T-cell (primary cell): ENCODE measurements at regions not wholly inside any gene's neighbourhood (a gene's known extent, or its start where the extent isn't known, plus 50 kb on each side); places are given as distances from the start of the nearest gene placed in this dataset.

Experiments
- ATAC-seq, 4 experiments: fragments of 200-7000 bp in 3 of 4; fragments of 150-1000 bp in 1 of 4; cut with Tn5 transposase; replicated peaks in 1 of 4; 1 replicate in 3 of 4; 2 replicates in 1 of 4; pipeline ENCODE4 v1.10.0; 2021; ENCODE audit warnings: moderate library complexity in 3 of 4, mild to moderate bottlenecking in 2 of 4, moderate number of reproducible peaks in 1 of 4
- CTCF ChIA-PET, 2 donors: fragments of 300-600 bp; sonication (Branson Sonifier 250); formaldehyde crosslinking; loops; one replicate each; lab custom pipeline; 2022; ENCODE audit warnings: antibody characterized with exemption in 2 of 2; lab: Charles Lee
- POLR2A ChIA-PET, 2 donors: fragments of 300-600 bp; sonication (Branson Sonifier 250); formaldehyde crosslinking; loops; one replicate each; lab custom pipeline; 2022; ENCODE audit warnings: antibody characterized with exemption in 2 of 2; lab: Charles Lee
- DNase-seq, 35 experiments: peaks; one replicate each; pipeline versions ENCODE4 v3.0.0 to v3.0.0-alpha.2; 2013 to 2023
- H3K27ac ChIP-seq: one replicate; pipeline ENCODE4 v1.5.1; 2013; ENCODE audit warnings: low read length
- H3K27me3 ChIP-seq, 2 experiments: replicated peaks in 1 of 2; 1 replicate in 1 of 2; 2 replicates in 1 of 2; pipeline versions ENCODE4 v1.6.1 to v1.7.0; 2013; ENCODE audit warnings: low read length in 1 of 2, mixed read lengths in 1 of 2; ENCODE audit not compliant: control insufficient read depth in 2 of 2, insufficient read depth in 2 of 2; ENCODE audit errors: extremely low read depth in 1 of 2
- H3K36me3 ChIP-seq, 2 donors: 1 replicate in 1 of 2; 2 replicates in 1 of 2; pipeline versions ENCODE4 v1.6.1 to v1.7.0; 2013; ENCODE audit warnings: low read length in 1 of 2; ENCODE audit not compliant: control insufficient read depth in 2 of 2, insufficient read depth in 1 of 2; ENCODE audit errors: extremely low read depth in 1 of 2
- H3K4me1 ChIP-seq, 2 experiments: 1 replicate in 1 of 2; 2 replicates in 1 of 2; pipeline versions ENCODE4 v1.6.1 to v1.7.0; 2013; ENCODE audit warnings: low read length in 2 of 2, mixed read lengths in 1 of 2; ENCODE audit not compliant: insufficient read depth in 2 of 2, control insufficient read depth in 1 of 2; ENCODE audit errors: extremely low read depth in 1 of 2
- H3K4me3 ChIP-seq, 2 donors: 1 replicate in 1 of 2; 2 replicates in 1 of 2; pipeline versions ENCODE4 v1.5.1 to v1.7.0; 2013; ENCODE audit warnings: mild to moderate bottlenecking in 2 of 2, low read length in 1 of 2, moderate library complexity in 1 of 2; ENCODE audit not compliant: control insufficient read depth in 1 of 2; ENCODE audit errors: extremely low read depth in 1 of 2
- H3K9me3 ChIP-seq: 2 replicates; pipeline ENCODE4 v1.7.0; 2013
- H3K27ac Mint-ChIP-seq, 2 donors: one replicate each; pipeline ENCODE4 v1.8.0; 2020 to 2021; ENCODE audit warnings: mild to moderate bottlenecking in 2 of 2, mixed read lengths in 2 of 2
- H3K27me3 Mint-ChIP-seq, 2 donors: one replicate each; pipeline ENCODE4 v1.8.0; 2021 to 2022; ENCODE audit warnings: mixed read lengths in 2 of 2
- H3K36me3 Mint-ChIP-seq: one replicate; pipeline ENCODE4 v1.8.0; 2021; ENCODE audit warnings: mixed read lengths
- H3K4me1 Mint-ChIP-seq, 3 donors: one replicate each; pipeline ENCODE4 v1.8.0; 2020 to 2022; ENCODE audit warnings: mixed read lengths in 3 of 3, mild to moderate bottlenecking in 1 of 3
- H3K4me3 Mint-ChIP-seq, 3 donors: one replicate each; pipeline ENCODE4 v1.8.0; 2020 to 2022; ENCODE audit warnings: mild to moderate bottlenecking in 3 of 3, mixed read lengths in 3 of 3, moderate library complexity in 3 of 3
- H3K9me3 Mint-ChIP-seq, 3 donors: one replicate each; pipeline ENCODE4 v1.8.0; 2020 to 2022; ENCODE audit warnings: mixed read lengths in 3 of 3
- WGBS: methylation state at CpG from one replicate; pipeline ENCODE4 v1.1.5; 2013; ENCODE audit warnings: missing lambda C conversion rate; ENCODE audit not compliant: insufficient coverage; 5-methylcytosine and 5-hydroxymethylcytosine counted together

DNA sequence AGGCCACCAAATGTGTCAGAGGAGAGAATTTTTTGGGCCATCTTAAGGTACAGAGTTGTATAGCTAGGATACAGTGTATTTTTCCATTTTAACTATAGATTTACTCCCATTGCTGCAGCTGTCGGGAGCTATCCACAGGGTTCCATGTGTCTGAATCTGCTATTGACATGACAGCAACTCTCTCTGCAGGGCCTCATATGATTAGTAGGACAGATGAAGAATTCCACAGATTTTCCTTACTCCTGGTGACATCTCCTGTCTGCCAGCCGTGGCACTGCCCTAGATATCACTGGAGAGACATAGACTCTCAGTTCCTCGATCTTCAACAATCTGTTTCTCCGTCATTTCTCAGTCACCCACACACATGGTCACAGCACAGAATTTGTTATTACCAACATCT lies 86.5 kb downstream of the SPCS3 start:
- CTCF ChIA-PET, result no interaction called here
- Histone ChIP-seq H3K9me3 (no peaks in the 10 kb centered on the region), H3K27ac (no peak overlapping the region), H3K4me1 (no peaks in the 10 kb centered on the region), H3K36me3 (no peaks in the 10 kb centered on the region), H3K4me3 (no peak overlapping the region), H3K27me3 (no peaks in the 10 kb centered on the region)
- DNase-seq, result no peak
- H3K4me3 Mint-ChIP-seq, result no peak overlapping the region
- POLR2A ChIA-PET, result no interaction called here
- no peaks in the 10 kb centered on the region for H3K4me1 Mint-ChIP-seq
- no peaks in the 10 kb centered on the region for H3K27me3 Mint-ChIP-seq
- ATAC-seq, result no peak
- H3K27ac Mint-ChIP-seq, result no peak overlapping the region
- 91% methylated on average over 4 of the region's 4 CpGs for WGBS
- peaks cover 0 to 3% (median 2%) of the 10 kb centered on the region in 3 donors for H3K9me3 Mint-ChIP-seq
- H3K36me3 Mint-ChIP-seq, result no peaks in the 10 kb centered on the region

DNA sequence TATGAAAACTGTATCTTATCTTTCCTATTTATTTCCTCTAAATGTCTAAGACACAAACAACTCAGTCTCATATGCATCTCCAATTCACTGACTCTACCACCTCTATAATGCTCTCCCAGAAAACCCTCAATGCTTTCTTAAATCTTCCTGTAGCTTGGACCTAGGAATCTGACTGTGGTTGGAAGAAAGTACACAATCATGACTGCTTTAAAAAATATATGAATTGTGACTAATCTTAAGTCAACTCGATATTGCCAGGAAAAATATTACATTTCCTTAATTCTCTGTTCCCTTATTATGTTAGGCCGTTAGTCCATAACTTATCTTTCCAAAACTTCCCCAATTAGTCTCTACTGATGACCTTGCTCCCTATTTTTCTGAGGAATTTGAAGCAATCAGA lies 87.0 kb downstream of the SPCS3 start:
- H3K27me3 Mint-ChIP-seq, result no peaks in the 10 kb centered on the region
- ChIA-PET CTCF (no interaction called here), POLR2A (no interaction called here)

DNA sequence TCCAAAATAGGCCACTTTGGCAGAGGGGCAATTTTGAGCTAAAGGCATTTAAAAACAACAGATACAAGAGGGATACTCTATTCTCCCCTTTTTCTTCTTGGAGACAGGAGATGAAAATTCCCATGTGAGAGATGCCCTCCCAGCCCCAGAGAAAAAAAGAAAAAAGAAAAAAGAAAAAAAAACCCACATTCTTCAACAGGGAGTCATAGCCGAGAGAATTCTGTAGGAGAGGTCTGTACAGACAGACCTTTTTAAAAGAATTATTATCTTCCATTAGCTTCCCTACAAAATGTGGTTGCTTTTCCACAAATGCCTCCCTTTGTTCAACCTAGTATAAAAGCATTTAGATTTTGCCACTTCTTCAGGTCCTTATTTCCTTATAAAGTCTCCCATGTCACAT lies 89.9 kb downstream of the SPCS3 start:
- DNase-seq, result no peak
- ChIA-PET CTCF (no interaction called here), POLR2A (no interaction called here)
- H3K4me1 Mint-ChIP-seq, result no peaks in the 10 kb centered on the region
- Histone ChIP-seq H3K27ac (no peak overlapping the region), H3K4me1 (no peaks in the 10 kb centered on the region), H3K27me3 (no peaks in the 10 kb centered on the region), H3K36me3 (no peaks in the 10 kb centered on the region), H3K4me3 (no peak overlapping the region), H3K9me3 (no peaks in the 10 kb centered on the region)
- no CpG with 5 or more reads among the region's 1 CpG for WGBS
- no peak for ATAC-seq
- H3K27me3 Mint-ChIP-seq, result no peaks in the 10 kb centered on the region
- H3K36me3 Mint-ChIP-seq, result no peaks in the 10 kb centered on the region
- no peak overlapping the region for H3K4me3 Mint-ChIP-seq
- no peaks in the 10 kb centered on the region for H3K9me3 Mint-ChIP-seq
- no peak overlapping the region for H3K27ac Mint-ChIP-seq

More for the DNA sequence above, 87.0 kb downstream of the SPCS3 start:
- Mint-ChIP-seq H3K9me3 (peaks cover 0 to 2% (median 2%) of the 10 kb centered on the region in 3 donors), H3K4me1 (no peaks in the 10 kb centered on the region), H3K36me3 (no peaks in the 10 kb centered on the region), H3K27ac (no peak overlapping the region), H3K4me3 (no peak overlapping the region)
- Histone ChIP-seq H3K27me3 (no peaks in the 10 kb centered on the region), H3K9me3 (no peaks in the 10 kb centered on the region), H3K4me3 (no peak overlapping the region), H3K36me3 (no peaks in the 10 kb centered on the region), H3K27ac (no peak overlapping the region), H3K4me1 (no peaks in the 10 kb centered on the region)
- DNase-seq, result no peak
- WGBS, result no CpG with 5 or more reads among the region's 2 CpGs
- ATAC-seq, result no peak

DNA sequence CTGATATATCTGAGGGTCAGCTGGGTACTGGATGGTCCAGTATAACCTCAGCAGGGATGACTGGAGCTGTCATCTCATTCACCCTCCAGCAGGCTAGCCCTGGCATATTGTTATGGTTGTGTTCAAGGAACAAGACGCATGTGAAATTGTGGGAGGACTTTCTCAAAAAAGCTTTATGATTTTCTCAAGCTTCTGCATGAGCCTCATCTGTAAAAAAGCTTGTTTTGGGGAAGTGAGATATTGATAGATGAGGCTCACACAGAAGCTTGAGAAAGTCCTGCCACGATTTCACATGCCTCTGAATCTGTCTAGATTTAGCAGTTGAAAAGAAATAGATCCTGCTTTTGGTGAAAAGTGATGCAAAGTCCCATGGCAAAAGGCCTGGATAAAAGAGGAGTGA lies 93.4 kb downstream of the SPCS3 start:
- H3K4me1 Mint-ChIP-seq, result no peaks in the 10 kb centered on the region
- H3K27me3 Mint-ChIP-seq, result peaks cover 0 to 2% of the 10 kb centered on the region in 2 donors
- no peaks in the 10 kb centered on the region for H3K9me3 Mint-ChIP-seq
- Histone ChIP-seq H3K4me3 (no peak overlapping the region), H3K9me3 (no peaks in the 10 kb centered on the region), H3K27ac (no peak overlapping the region), H3K27me3 (no peaks in the 10 kb centered on the region), H3K4me1 (no peaks in the 10 kb centered on the region), H3K36me3 (no peaks in the 10 kb centered on the region)
- ChIA-PET CTCF (no interaction called here), POLR2A (no interaction called here)
- no peak overlapping the region for H3K4me3 Mint-ChIP-seq
- no peaks in the 10 kb centered on the region for H3K36me3 Mint-ChIP-seq
- H3K27ac Mint-ChIP-seq, result no peak overlapping the region
- no peak for DNase-seq
- WGBS, result 78% methylated on average over 1 of the region's 2 CpGs
- no peak for ATAC-seq

DNA sequence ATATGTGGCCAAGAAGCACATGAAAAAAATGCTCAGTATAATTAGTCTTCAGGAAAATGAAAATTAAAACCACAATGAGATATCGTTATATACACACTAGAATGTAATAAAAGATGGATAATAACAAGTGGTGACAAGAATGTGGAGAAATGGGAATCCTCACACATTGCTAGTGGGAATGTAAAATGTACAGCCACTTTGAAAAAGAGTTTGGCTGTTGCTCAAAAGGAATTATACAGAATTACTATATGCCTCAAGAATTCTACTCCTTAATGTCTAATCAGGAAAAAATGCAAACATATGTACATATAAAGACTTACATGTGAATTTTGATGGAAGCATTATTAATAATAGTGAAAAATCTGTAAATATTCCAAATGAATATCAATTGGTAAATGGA lies 102.2 kb downstream of the SPCS3 start:
- ATAC-seq, result no peak
- CTCF ChIA-PET, result no interaction called here
- WGBS, result no CpG with 5 or more reads among the region's 1 CpG

DNA sequence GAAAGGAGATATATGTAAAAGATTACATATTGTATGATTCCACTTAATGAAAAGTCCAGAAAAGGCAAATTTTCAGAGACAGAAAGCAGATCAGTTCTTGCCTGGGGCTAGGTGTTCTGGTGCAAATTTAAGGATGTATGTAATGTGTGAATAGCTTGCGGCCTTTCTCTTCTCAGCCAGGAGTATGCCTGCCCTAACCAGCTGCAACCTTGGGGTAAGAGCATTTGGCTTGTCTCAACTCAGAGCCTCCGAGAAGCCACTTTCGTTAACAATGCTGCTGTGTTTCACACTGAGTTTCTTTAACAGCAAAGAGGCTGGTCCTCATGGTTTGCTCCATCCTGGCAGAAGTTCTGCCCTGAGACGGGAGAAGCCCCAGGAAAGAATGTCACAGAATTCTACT lies 102.7 kb downstream of the SPCS3 start:
- no peak for ATAC-seq
- Mint-ChIP-seq H3K36me3 (no peaks in the 10 kb centered on the region), H3K9me3 (no peaks in the 10 kb centered on the region), H3K27ac (no peak overlapping the region), H3K4me1 (no peaks in the 10 kb centered on the region), H3K4me3 (no peak overlapping the region), H3K27me3 (no peaks in the 10 kb centered on the region)
- no peak for DNase-seq
- no peaks in the 10 kb centered on the region for H3K4me1 ChIP-seq
- H3K36me3 ChIP-seq, result no peaks in the 10 kb centered on the region
- no peak overlapping the region for H3K4me3 ChIP-seq
- ChIA-PET POLR2A (no interaction called here), CTCF (no interaction called here)
- H3K9me3 ChIP-seq, result no peaks in the 10 kb centered on the region
- H3K27me3 ChIP-seq, result no peaks in the 10 kb centered on the region
- WGBS, result 87% methylated on average over 3 of the region's 4 CpGs
- H3K27ac ChIP-seq, result no peak overlapping the region

More for the DNA sequence above, 102.2 kb downstream of the SPCS3 start:
- no peaks in the 10 kb centered on the region for H3K9me3 ChIP-seq
- no peak overlapping the region for H3K27ac Mint-ChIP-seq
- no peaks in the 10 kb centered on the region for H3K27me3 ChIP-seq
- no peaks in the 10 kb centered on the region for H3K36me3 ChIP-seq
- H3K36me3 Mint-ChIP-seq, result no peaks in the 10 kb centered on the region
- no peak for DNase-seq
- no peaks in the 10 kb centered on the region for H3K4me1 Mint-ChIP-seq
- H3K9me3 Mint-ChIP-seq, result no peaks in the 10 kb centered on the region
- H3K27me3 Mint-ChIP-seq, result no peaks in the 10 kb centered on the region
- H3K4me3 ChIP-seq, result no peak overlapping the region
- POLR2A ChIA-PET, result no interaction called here
- H3K4me1 ChIP-seq, result no peaks in the 10 kb centered on the region
- no peak overlapping the region for H3K27ac ChIP-seq
- no peak overlapping the region for H3K4me3 Mint-ChIP-seq

DNA sequence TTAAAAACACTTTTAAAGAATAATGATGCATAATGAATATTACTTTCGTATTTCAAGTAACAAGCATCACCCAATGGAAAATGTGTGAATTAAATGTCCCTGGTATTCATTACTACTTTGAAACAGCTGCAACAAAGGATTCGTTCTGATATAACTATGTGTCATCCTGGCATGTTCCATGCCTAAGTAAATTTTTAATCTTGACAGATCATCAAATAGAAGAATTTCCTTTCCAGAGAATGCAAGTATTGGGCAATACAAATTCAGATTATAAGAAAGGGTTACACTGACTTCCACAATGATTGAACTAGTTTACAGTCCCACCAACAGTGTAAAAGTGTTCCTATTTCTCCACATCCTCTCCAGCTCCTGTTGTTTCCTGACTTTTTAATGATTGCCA lies 105.3 kb downstream of the SPCS3 start:
- ATAC-seq, result no peak

More for the DNA sequence above, 105.3 kb downstream of the SPCS3 start:
- Mint-ChIP-seq H3K27ac (no peak overlapping the region), H3K36me3 (no peaks in the 10 kb centered on the region), H3K9me3 (no peaks in the 10 kb centered on the region), H3K27me3 (no peaks in the 10 kb centered on the region), H3K4me3 (no peak overlapping the region), H3K4me1 (no peaks in the 10 kb centered on the region)
- Histone ChIP-seq H3K9me3 (no peaks in the 10 kb centered on the region), H3K4me3 (no peak overlapping the region), H3K4me1 (no peaks in the 10 kb centered on the region), H3K27me3 (no peaks in the 10 kb centered on the region), H3K27ac (no peak overlapping the region), H3K36me3 (no peaks in the 10 kb centered on the region)
- no peak for DNase-seq
- POLR2A ChIA-PET, result no interaction called here
- WGBS, result no CpG with 5 or more reads among the region's 2 CpGs
- CTCF ChIA-PET, result no interaction called here
